Activated T-cell treated with anti-CD3 and anti-CD28 coated beads, Interleukin-2, amount 50 U/mL, for 4 hours (primary cell): ENCODE measurements at regions not wholly inside any gene's neighbourhood (a gene's known extent, or its start where the extent isn't known, plus 50 kb on each side); places are given as distances from the start of the nearest gene placed in this dataset.

ENCODE experiments used
- ATAC-seq, 2 donors: fragments of 200-7000 bp; cut with Tn5 transposase; one replicate each; pipeline ENCODE4 v1.10.0; 2021
- DNase-seq: peaks from one replicate; pipeline ENCODE4 v3.0.0-alpha.2; 2020
- H3K27me3 Mint-ChIP-seq: one replicate; pipeline ENCODE4 v1.8.0; 2021; ENCODE audit warnings: low read depth, mixed read lengths
- H3K36me3 Mint-ChIP-seq: one replicate; pipeline ENCODE4 v1.8.0; 2022; ENCODE audit warnings: mixed read lengths; ENCODE audit not compliant: insufficient read depth
- H3K4me1 Mint-ChIP-seq: one replicate; pipeline ENCODE4 v1.8.0; 2021; ENCODE audit warnings: low read depth, mixed read lengths
- H3K4me3 Mint-ChIP-seq: one replicate; pipeline ENCODE4 v1.8.0; 2021; ENCODE audit warnings: mild to moderate bottlenecking, moderate library complexity, mixed read lengths
- H3K9me3 Mint-ChIP-seq: one replicate; pipeline ENCODE4 v1.8.0; 2021; ENCODE audit warnings: mixed read lengths

GRCh38 chr15:87225436-87225835 is 1031.1 kb downstream of the NTRK3 start:
- Mint-ChIP-seq H3K4me1 (no peaks in the 10 kb centered on the region), H3K36me3 (no peaks in the 10 kb centered on the region), H3K9me3 (no peaks in the 10 kb centered on the region), H3K4me3 (no peak overlapping the region), H3K27me3 (no peaks in the 10 kb centered on the region)
- no peak for ATAC-seq
- DNase-seq: no peak

DNA sequence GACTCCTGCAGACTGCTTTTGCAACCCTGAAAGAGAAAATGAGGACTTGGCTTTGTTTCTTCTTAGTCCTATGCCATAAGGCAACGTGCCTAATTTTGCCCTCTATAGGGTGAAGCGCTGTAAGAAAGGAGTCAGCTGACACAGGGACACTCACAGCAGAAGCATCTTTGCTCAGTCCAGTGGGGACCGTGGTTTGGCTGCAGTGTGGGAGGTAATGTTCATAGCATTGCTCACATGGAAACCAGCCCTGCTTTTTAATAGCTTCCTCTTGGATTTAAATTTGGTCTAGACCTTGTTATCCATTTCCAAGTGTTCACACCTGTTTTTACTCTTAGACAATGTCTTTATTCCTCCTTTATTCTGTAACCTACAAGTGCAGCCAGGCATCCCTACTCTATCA is 1032.1 kb downstream of the NTRK3 start:
- Mint-ChIP-seq H3K36me3 (no peaks in the 10 kb centered on the region), H3K4me1 (no peaks in the 10 kb centered on the region), H3K4me3 (no peak overlapping the region), H3K9me3 (no peaks in the 10 kb centered on the region), H3K27me3 (no peaks in the 10 kb centered on the region)
- DNase-seq: no peak
- ATAC-seq: no peak

GRCh38 chr15:87219650-87220615 is 1036.6 kb downstream of the NTRK3 start:
- Mint-ChIP-seq H3K36me3 (no peaks in the 10 kb centered on the region), H3K27me3 (no peaks in the 10 kb centered on the region), H3K4me3 (no peak overlapping the region), H3K9me3 (no peaks in the 10 kb centered on the region), H3K4me1 (no peaks in the 10 kb centered on the region)
- ATAC-seq (peak in 1 of 2 donors; percentile 40), DNase-seq (no peak)

DNA sequence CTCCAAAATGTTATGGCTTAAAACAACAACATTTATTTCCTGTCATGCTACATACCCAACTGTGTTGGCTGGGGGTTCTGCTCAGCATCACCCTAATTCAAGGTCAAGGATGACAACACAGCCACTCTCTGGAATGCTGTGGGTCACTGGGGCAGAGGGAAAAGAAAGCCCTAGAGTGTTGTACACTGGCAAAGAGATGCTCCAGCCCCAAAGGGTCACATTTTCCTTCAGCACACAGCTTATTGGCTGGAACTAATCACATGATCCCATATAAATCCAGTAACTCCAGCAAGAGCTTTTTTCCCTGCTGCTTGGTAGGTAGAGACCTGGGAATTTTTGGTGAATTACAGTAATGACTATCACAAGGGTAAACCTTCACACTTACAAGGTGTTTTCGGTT is 1041.4 kb downstream of the NTRK3 start:
- H3K36me3 Mint-ChIP-seq: no peaks in the 10 kb centered on the region
- H3K4me3 Mint-ChIP-seq: no peak overlapping the region
- ATAC-seq: no peak
- H3K27me3 Mint-ChIP-seq: no peaks in the 10 kb centered on the region
- no peaks in the 10 kb centered on the region for H3K4me1 Mint-ChIP-seq
- DNase-seq: no peak
- no peaks in the 10 kb centered on the region for H3K9me3 Mint-ChIP-seq

DNA sequence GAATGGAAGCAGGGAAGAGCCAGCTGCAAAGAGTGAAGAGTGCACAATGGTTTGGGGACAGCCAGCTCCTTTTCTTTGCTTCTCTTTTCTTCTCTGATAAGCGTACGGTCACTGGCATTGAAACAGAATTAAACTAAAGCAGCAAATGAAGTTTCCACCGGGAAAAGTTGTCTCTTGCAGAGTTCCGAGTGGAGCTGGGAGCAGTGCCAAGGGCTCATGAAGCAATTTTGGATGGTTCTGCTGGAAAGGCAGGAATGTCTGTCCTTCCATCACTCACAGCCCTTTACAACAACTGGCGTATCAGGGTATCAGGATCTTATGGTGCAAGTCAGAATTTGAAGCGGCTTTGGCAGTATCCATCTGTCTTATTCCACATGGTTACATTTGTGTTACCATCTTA is 1042.9 kb downstream of the NTRK3 start:
- Mint-ChIP-seq H3K9me3 (no peaks in the 10 kb centered on the region), H3K4me1 (no peaks in the 10 kb centered on the region), H3K4me3 (no peak overlapping the region), H3K36me3 (no peaks in the 10 kb centered on the region), H3K27me3 (no peaks in the 10 kb centered on the region)
- no peak for ATAC-seq
- DNase-seq: no peak

DNA sequence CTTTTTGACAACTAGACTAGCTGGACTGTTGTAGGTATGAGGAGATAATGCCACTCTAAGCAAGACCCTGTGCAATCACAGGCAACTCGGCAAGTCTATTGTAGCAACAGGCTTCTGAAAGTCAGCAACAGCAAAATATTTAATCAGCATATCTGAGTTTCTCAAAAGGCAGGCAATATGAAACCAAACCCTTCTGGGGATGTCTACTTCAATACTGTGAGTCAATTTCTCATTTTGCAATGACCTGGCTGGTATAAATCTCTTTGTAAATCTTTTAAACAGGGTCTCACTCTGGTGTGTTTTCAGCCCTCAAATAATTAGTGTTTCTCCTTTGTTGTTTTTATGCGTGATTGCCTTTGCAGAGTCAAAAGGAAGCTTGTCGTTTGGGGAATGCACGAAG is 1044.5 kb downstream of the NTRK3 start:
- ATAC-seq (no peak), DNase-seq (no peak)
- no peaks in the 10 kb centered on the region for H3K9me3 Mint-ChIP-seq
- no peak overlapping the region for H3K4me3 Mint-ChIP-seq
- no peaks in the 10 kb centered on the region for H3K4me1 Mint-ChIP-seq
- no peaks in the 10 kb centered on the region for H3K36me3 Mint-ChIP-seq
- H3K27me3 Mint-ChIP-seq: no peaks in the 10 kb centered on the region

GRCh38 chr15:87211547-87211946 is 1045.0 kb downstream of the NTRK3 start:
- peak in 1 of 2 donors; percentile 43 for ATAC-seq
- DNase-seq: no peak
- Mint-ChIP-seq H3K4me3 (no peak overlapping the region), H3K4me1 (no peaks in the 10 kb centered on the region), H3K9me3 (no peaks in the 10 kb centered on the region), H3K36me3 (no peaks in the 10 kb centered on the region), H3K27me3 (no peaks in the 10 kb centered on the region)

- Mint-ChIP-seq H3K36me3 (no peaks in the 10 kb centered on the region), H3K9me3 (no peaks in the 10 kb centered on the region), H3K4me1 (no peaks in the 10 kb centered on the region)
Measured at GRCh38 chr15:87209891-87210689, 1046.4 kb downstream of the NTRK3 start.

GRCh38 chr15:87207990-87208580 is 1048.5 kb downstream of the NTRK3 start:
- DNase-seq (no peak), ATAC-seq (no peak)
- H3K36me3 Mint-ChIP-seq: no peaks in the 10 kb centered on the region
- H3K9me3 Mint-ChIP-seq: no peaks in the 10 kb centered on the region
- H3K4me1 Mint-ChIP-seq: no peaks in the 10 kb centered on the region
- H3K4me3 Mint-ChIP-seq: no peak overlapping the region
- H3K27me3 Mint-ChIP-seq: no peaks in the 10 kb centered on the region

More at GRCh38 chr15:87209891-87210689, 1046.4 kb downstream of the NTRK3 start:
- no peak for ATAC-seq
- DNase-seq: no peak
- Mint-ChIP-seq H3K27me3 (no peaks in the 10 kb centered on the region), H3K4me3 (no peak overlapping the region)

DNA sequence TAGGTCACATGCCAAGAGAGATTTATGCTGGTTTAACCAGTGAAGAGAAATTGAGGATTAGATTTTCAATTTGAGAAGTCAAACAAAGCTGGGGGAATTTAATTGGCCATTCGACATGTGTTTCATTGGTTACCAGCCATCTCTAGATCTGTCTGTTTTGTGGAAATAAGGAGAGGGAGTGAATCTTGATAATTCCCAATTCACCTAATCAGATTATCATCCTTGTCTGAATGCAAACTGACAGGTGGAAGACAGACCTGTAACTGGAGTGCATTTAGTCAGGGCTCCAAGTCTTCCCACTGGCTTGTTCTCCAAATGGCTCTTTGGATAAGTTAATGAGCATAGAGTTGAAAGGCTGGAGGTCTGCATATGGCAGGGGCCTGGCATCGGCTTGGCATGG is 1049.3 kb downstream of the NTRK3 start:
- Mint-ChIP-seq H3K4me3 (no peak overlapping the region), H3K27me3 (no peaks in the 10 kb centered on the region), H3K36me3 (no peaks in the 10 kb centered on the region), H3K9me3 (no peaks in the 10 kb centered on the region), H3K4me1 (no peaks in the 10 kb centered on the region)
- ATAC-seq: no peak
- no peak for DNase-seq

- H3K9me3 Mint-ChIP-seq: no peaks in the 10 kb centered on the region
- H3K4me1 Mint-ChIP-seq: no peaks in the 10 kb centered on the region
- no peaks in the 10 kb centered on the region for H3K36me3 Mint-ChIP-seq
- ATAC-seq: no peak
- no peaks in the 10 kb centered on the region for H3K27me3 Mint-ChIP-seq
- H3K4me3 Mint-ChIP-seq: no peak overlapping the region
- DNase-seq: no peak
Measured at GRCh38 chr15:87201986-87202385, 1054.6 kb downstream of the NTRK3 start.

GRCh38 chr15:87200149-87200548 is 1056.4 kb downstream of the NTRK3 start:
- H3K4me3 Mint-ChIP-seq: no peak overlapping the region
- H3K36me3 Mint-ChIP-seq: no peaks in the 10 kb centered on the region
- no peaks in the 10 kb centered on the region for H3K4me1 Mint-ChIP-seq
- no peak for DNase-seq
- ATAC-seq: no peak
- no peaks in the 10 kb centered on the region for H3K9me3 Mint-ChIP-seq
- H3K27me3 Mint-ChIP-seq: no peaks in the 10 kb centered on the region

- Mint-ChIP-seq H3K4me3 (no peak overlapping the region), H3K27me3 (no peaks in the 10 kb centered on the region), H3K9me3 (no peaks in the 10 kb centered on the region), H3K36me3 (no peaks in the 10 kb centered on the region), H3K4me1 (no peaks in the 10 kb centered on the region)
- ATAC-seq: no peak
- DNase-seq: no peak
Measured at GRCh38 chr15:87197981-87198380, 1058.6 kb downstream of the NTRK3 start.

DNA sequence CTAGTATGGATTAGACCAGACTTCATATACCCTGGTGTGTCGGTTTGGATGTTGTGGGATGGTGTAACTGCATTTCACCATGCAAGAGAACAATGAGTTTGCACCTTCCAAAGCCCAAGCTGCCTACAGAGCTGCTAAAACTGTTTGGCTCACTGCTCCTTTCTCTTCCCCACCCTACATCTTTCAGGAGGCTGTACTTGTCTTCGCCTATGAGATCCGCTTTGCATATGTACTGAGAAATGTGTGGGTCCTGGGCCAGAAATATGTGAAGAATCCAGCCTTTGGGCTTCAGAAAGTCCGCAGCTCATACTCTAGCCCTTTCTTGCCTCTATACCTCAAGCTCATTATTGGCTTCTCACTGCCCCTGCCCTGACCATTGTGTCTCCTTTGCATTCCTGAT is 1060.0 kb downstream of the NTRK3 start:
- DNase-seq (no peak), ATAC-seq (no peak)
- Mint-ChIP-seq H3K4me1 (no peaks in the 10 kb centered on the region), H3K4me3 (no peak overlapping the region), H3K27me3 (no peaks in the 10 kb centered on the region), H3K36me3 (no peaks in the 10 kb centered on the region), H3K9me3 (no peaks in the 10 kb centered on the region)
